OCI-LY7 (cell line): ENCODE measurements at regions not wholly inside any gene's neighbourhood (a gene's known extent, or its start where the extent isn't known, plus 50 kb on each side); places are given as distances from the start of the nearest gene placed in this dataset.

Experiments
- BruUV-seq: library from RNA; stranded (reverse); fragments of 400-500 nt; replicated peaks from 2 replicates; lab custom pipeline; 2021; lab: Mats Ljungman, UMichigan
- CTCF ChIA-PET: fragments of 300-600 bp; sonication (Branson Sonifier 250); formaldehyde crosslinking; loops from one replicate; lab custom pipeline; 2022; ENCODE audit warnings: antibody characterized with exemption; ENCODE audit not compliant: unreplicated experiment; lab: Charles Lee
- POLR2A ChIA-PET: fragments of 300-600 bp; sonication (Branson Sonifier 250); formaldehyde crosslinking; loops from one replicate; lab custom pipeline; 2022; ENCODE audit warnings: antibody characterized with exemption; lab: Charles Lee
- DNase-seq: peaks from one replicate; pipeline ENCODE4 v3.0.0-alpha.2; 2015; ENCODE audit warnings: low spot score
- H2AFZ ChIP-seq: fragments of 200-600 bp; sonication (generic), shearing (Covaris generic); 2 replicates; pipeline ENCODE4 v1.6.1; 2014; ENCODE audit warnings: mild to moderate bottlenecking, antibody characterized with exemption, low read length, moderate library complexity
- H3K27ac ChIP-seq: fragments of 200-600 bp; sonication (generic); 2 replicates; pipeline ENCODE4 v1.5.1; 2014; ENCODE audit warnings: mixed run types, low read depth, mild to moderate bottlenecking, moderate library complexity, low read length, inconsistent platforms; ENCODE audit not compliant: poor library complexity, severe bottlenecking
- H3K36me3 ChIP-seq: fragments of 200-600 bp; sonication (generic); 2 replicates; pipeline ENCODE4 v1.6.1; 2014; ENCODE audit warnings: mild to moderate bottlenecking, antibody characterized with exemption, low read length, moderate library complexity, mixed read lengths; ENCODE audit not compliant: insufficient read depth
- H3K4me1 ChIP-seq: fragments of 200-600 bp; sonication (generic); 2 replicates; pipeline ENCODE4 v1.5.1; 2014; ENCODE audit warnings: mild to moderate bottlenecking, low read length; ENCODE audit not compliant: insufficient read depth, poor library complexity, severe bottlenecking
- H3K4me2 ChIP-seq: fragments of 200-600 bp; sonication (generic); 2 replicates; pipeline ENCODE4 v1.6.1; 2014; ENCODE audit warnings: mild to moderate bottlenecking, low read length
- H3K4me3 ChIP-seq: fragments of 200-600 bp; sonication (generic); 2 replicates; pipeline ENCODE4 v1.5.1; 2014; ENCODE audit warnings: mild to moderate bottlenecking, low read depth, low read length; ENCODE audit not compliant: poor library complexity, severe bottlenecking
- H3K79me2 ChIP-seq: fragments of 200-600 bp; sonication (generic); 2 replicates; pipeline ENCODE4 v1.6.1; 2016; ENCODE audit warnings: low read depth, mild to moderate bottlenecking, low read length, moderate library complexity, mixed read lengths; ENCODE audit not compliant: insufficient read depth
- H3K9me2 ChIP-seq: fragments of 200-600 bp; sonication (generic); 2 replicates; pipeline ENCODE4 v1.6.1; 2016; ENCODE audit warnings: mild to moderate bottlenecking, low read length, mixed read lengths; ENCODE audit not compliant: insufficient read depth
- H3K9me3 ChIP-seq: fragments of 200-600 bp; sonication (generic); 2 replicates; pipeline ENCODE4 v1.6.1; 2014; ENCODE audit warnings: mild to moderate bottlenecking, mixed run types, low read length, mixed read lengths
- H4K20me1 ChIP-seq: fragments of 200-600 bp; sonication (generic); 2 replicates; pipeline ENCODE4 v1.6.1; 2014; ENCODE audit warnings: mild to moderate bottlenecking, antibody characterized with exemption, low read length, moderate library complexity, mixed read lengths; ENCODE audit not compliant: insufficient read depth
- EZH2phosphoT487 ChIP-seq: fragments of 200-600 bp; sonication (generic); IDR thresholded peaks from 2 replicates; pipeline ENCODE4 v1.6.1; 2018; ENCODE audit warnings: low read depth, borderline replicate concordance, mild to moderate bottlenecking, mixed run types, antibody characterized with exemption, low read length, moderate library complexity, mixed read lengths
- intact Hi-C: fragments of 100-400 bp; cut with micrococcal nuclease; formaldehyde crosslinking; loops from one replicate; pipeline ENCODE4 v1.10.0; 2022; ENCODE audit not compliant: unreplicated experiment
- TF ChIP-seq, protein P1 (sequence below): fragments of 200-600 bp; sonication (generic); conservative IDR thresholded peaks from 2 replicates; pipeline ENCODE4 v1.5.1; 2014; ENCODE audit warnings: mild to moderate bottlenecking, antibody characterized with exemption, low read length, moderate library complexity, mixed read lengths

DNA sequence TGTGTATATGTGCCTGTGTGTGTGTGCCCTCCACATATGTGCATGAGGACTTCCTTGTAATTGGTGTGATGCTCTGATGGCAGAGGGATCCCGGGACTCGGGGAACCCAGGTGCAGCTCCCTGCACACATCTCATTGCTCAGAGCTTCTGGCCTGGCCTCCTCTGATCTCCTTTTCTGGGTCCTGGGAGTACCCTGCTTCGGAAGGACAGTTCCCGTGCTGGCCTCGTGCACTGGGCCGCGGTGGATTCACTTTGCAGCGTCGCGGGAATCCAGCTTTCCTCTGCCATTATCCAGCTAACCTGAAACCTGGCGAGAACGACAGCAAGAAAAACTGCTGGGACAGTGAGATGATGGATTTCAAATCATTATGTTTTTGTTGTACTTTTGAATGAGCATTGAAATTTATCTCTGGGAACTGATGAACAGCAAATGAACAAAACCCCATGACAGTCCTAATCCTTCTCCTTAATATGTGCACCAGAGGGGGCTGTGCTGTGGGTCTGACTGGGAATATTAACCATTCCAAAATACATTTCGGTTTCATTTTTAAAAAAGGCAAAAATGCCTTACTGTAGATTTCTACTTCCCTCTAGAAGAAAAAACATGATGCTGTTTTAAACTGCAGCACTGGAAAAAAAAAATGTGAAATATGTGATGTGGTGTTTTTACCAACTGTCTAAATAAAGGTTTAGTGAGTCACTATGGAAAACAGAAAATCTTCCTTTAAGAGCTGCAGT lies 78.2 kb downstream of the PTGR3 start:
- no peaks in the 10 kb centered on the region for H3K79me2 ChIP-seq
- TF ChIP-seq, protein P1, sequence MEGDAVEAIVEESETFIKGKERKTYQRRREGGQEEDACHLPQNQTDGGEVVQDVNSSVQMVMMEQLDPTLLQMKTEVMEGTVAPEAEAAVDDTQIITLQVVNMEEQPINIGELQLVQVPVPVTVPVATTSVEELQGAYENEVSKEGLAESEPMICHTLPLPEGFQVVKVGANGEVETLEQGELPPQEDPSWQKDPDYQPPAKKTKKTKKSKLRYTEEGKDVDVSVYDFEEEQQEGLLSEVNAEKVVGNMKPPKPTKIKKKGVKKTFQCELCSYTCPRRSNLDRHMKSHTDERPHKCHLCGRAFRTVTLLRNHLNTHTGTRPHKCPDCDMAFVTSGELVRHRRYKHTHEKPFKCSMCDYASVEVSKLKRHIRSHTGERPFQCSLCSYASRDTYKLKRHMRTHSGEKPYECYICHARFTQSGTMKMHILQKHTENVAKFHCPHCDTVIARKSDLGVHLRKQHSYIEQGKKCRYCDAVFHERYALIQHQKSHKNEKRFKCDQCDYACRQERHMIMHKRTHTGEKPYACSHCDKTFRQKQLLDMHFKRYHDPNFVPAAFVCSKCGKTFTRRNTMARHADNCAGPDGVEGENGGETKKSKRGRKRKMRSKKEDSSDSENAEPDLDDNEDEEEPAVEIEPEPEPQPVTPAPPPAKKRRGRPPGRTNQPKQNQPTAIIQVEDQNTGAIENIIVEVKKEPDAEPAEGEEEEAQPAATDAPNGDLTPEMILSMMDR, result no peak
- no peak for TF ChIP-seq EZH2phosphoT487
- H2AFZ ChIP-seq, result no peak overlapping the region
- DNase-seq, result no peak
- BruUV-seq, result no TSS peak
- H3K9me2 ChIP-seq, result no peaks in the 10 kb centered on the region
- H3K27ac ChIP-seq, result no peak overlapping the region
- no peaks in the 10 kb centered on the region for H3K9me3 ChIP-seq
- no peak overlapping the region for H3K4me3 ChIP-seq
- intact Hi-C loops, result no loop called here
- H3K36me3 ChIP-seq, result no peaks in the 10 kb centered on the region
- H3K4me2 ChIP-seq, result no peak overlapping the region
- no peaks in the 10 kb centered on the region for H3K4me1 ChIP-seq
- ChIA-PET POLR2A (interaction anchor here (0.6 kb wide), 1 partner anchor 352 kb away, joined by 3 read pairs; no protein-coding TSS in a partner anchor), CTCF (interaction anchor here (0.6 kb wide), 1 partner anchor 99 kb away, joined by 3 read pairs; no protein-coding TSS in a partner anchor)
- no peaks in the 10 kb centered on the region for H4K20me1 ChIP-seq

DNA sequence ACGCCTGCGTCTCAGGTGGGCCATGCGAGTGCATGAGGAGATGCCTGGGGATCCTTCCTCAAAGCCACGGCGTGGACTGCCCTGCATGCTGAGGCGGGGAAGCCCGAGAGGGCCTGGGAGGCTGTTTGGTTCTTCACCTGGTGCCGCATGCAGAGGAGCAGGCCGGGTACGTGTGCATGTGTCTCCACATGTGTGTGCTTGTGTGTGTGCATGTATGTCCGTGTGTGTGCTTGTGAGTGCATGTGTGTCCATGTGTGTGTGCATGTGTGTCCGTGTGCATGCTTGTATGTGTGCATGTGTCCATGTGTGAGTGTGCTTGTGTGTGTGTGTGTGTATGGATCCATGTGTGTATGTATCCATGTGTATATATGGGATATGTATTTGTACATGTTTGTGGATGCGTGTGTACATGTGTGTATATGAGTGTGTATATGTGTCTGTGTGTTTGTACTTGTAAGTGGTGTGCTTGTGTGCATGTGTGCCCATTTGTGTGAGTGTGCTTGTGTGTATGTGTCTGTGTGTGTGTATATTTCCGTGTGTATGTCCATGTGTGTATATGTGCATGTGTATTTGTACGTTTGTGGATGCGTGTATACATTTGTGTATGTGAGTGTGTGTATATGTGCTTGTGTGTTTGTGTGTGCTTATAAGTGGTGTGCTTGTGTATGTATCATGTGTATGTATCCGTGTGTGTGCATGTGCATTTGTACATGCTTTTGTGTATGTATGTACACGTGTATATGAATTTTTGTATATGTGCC lies 79.0 kb downstream of the PTGR3 start:
- CTCF ChIA-PET, result interaction anchor here (0.6 kb wide), 1 partner anchor 504 kb away, joined by 3 read pairs; no protein-coding TSS in a partner anchor
- Histone ChIP-seq H3K79me2 (no peaks in the 10 kb centered on the region), H3K9me2 (no peaks in the 10 kb centered on the region), H3K36me3 (no peaks in the 10 kb centered on the region), H3K4me3 (no peak overlapping the region), H3K27ac (no peak overlapping the region), H3K9me3 (no peaks in the 10 kb centered on the region), H2AFZ (no peak overlapping the region), H4K20me1 (no peaks in the 10 kb centered on the region), H3K4me2 (no peak overlapping the region), H3K4me1 (no peaks in the 10 kb centered on the region)
- BruUV-seq, result no TSS peak
- POLR2A ChIA-PET, result no interaction called here
- TF ChIP-seq, protein P1, result no peak
- TF ChIP-seq EZH2phosphoT487, result no peak
- intact Hi-C loops, result no loop called here
- no peak for DNase-seq
